Kidney epithelial cell (primary cell): ENCODE measurements at regions not wholly inside any gene's neighbourhood (a gene's known extent, or its start where the extent isn't known, plus 50 kb on each side); places are given as distances from the start of the nearest gene placed in this dataset.

Experiments used
- DNase-seq: peaks from one replicate; pipeline ENCODE4 v3.0.0-alpha.2; 2010; ENCODE audit warnings: low read depth
- H3K27me3 ChIP-seq: 2 replicates; pipeline ENCODE4 v1.6.0; 2011; ENCODE audit warnings: low read length; ENCODE audit not compliant: control insufficient read depth, insufficient read depth
- H3K36me3 ChIP-seq: 2 replicates; pipeline ENCODE4 v1.5.1; 2011; ENCODE audit warnings: low read length; ENCODE audit not compliant: control insufficient read depth, insufficient read depth
- H3K4me3 ChIP-seq: 2 replicates; pipeline ENCODE4 v1.5.1; 2011; ENCODE audit warnings: low read depth, mild to moderate bottlenecking, control low read depth, low read length
- TF ChIP-seq, protein P1 (sequence below): IDR thresholded peaks from 2 replicates; pipeline ENCODE4 v1.5.1; 2011; ENCODE audit warnings: mild to moderate bottlenecking, moderate library complexity, low read length, control low read depth, inconsistent platforms; ENCODE audit not compliant: insufficient read depth, poor library complexity, severe bottlenecking

DNA sequence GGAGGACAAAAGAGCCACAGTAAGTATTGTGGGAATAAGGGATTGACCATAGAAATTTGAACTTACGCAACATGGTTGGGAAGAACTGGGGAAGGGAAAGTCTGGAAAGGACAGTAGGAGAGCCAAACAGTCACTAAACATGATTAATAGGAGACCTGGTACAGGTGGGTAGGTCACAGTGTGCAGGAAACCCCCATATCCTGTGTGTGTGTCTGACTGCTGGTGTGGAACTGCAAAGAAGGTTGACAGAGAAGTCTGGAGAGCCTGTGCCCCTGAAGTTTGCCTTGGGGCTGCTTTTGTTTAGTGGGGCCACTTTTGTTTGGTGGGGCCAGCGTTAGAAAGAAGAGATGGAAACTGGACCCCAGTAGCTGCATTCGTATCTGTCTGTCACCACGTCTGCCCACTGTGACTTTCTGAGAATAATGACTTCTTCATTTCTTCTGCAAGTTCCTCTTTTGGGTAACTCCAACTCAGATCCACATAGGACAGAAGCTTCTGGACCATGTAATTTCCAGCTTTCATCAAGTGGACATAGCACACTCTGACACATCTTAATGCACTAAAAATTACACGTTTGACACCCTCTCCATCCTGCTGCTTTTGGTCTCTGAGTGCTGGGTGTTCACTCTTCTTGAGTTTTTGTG lies 126.8 kb upstream of the RAG2 start:
- H3K36me3 ChIP-seq = no peaks in the 10 kb centered on the region
- H3K4me3 ChIP-seq = no peak overlapping the region
- no peaks in the 10 kb centered on the region for H3K27me3 ChIP-seq
- DNase-seq = no peak
- TF ChIP-seq, protein P1, sequence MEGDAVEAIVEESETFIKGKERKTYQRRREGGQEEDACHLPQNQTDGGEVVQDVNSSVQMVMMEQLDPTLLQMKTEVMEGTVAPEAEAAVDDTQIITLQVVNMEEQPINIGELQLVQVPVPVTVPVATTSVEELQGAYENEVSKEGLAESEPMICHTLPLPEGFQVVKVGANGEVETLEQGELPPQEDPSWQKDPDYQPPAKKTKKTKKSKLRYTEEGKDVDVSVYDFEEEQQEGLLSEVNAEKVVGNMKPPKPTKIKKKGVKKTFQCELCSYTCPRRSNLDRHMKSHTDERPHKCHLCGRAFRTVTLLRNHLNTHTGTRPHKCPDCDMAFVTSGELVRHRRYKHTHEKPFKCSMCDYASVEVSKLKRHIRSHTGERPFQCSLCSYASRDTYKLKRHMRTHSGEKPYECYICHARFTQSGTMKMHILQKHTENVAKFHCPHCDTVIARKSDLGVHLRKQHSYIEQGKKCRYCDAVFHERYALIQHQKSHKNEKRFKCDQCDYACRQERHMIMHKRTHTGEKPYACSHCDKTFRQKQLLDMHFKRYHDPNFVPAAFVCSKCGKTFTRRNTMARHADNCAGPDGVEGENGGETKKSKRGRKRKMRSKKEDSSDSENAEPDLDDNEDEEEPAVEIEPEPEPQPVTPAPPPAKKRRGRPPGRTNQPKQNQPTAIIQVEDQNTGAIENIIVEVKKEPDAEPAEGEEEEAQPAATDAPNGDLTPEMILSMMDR = no peak

DNA sequence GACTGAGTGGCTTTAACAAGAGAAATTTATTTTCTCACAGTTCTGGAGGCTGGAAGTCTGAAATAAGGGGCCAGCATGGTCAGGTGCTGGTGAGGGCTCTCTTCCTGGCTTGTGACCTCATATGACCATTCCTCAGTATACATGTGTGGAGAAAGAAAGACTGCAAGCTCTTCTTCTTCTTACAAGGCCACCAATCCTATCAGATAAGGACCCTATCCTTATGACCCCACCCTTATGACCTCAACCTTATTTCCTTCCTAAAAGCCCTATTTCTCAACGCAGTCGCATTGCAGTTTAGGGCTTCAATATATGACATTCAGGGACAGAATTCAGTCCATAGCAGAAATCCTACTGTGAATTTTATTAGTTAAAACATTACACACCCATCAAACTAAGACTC lies 124.4 kb upstream of the RAG2 start:
- TF ChIP-seq, protein P1 = no peak
- Histone ChIP-seq H3K4me3 (no peak overlapping the region), H3K36me3 (no peaks in the 10 kb centered on the region), H3K27me3 (no peaks in the 10 kb centered on the region)
- DNase-seq = no peak

DNA sequence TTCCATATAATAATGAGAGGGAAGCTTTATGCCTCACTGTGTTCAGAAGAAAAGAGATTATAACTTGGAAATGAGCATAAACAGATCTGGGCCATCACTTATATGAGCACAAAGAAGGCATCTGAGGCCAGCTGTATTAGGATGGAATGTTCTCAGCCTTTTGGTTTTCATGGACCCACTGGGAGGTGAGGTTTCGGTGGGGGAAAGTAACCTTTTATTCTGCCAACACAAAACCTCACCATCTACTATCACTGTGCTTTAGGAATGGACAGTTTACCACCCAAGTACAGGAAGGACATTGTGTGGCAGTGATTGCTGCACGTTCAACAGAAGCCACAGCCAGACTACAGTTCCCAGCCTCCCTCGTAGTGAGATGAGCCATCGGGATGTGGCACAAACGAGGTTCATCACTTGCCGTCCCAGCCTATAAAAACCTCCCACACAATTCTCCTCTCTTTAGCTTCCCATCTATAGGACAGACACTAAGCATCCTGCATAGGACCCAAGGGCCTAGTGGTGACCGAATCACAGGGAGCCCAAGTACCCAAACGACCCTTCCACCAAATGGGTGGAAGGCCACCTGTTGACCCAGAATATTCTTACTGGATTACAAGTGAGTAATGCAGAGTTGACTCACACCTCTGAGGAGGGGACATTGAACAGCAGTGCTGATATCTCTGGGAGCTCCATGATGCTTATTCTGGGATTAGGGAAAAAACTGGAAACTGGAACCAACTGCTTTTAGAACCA lies 121.5 kb upstream of the RAG2 start:
- DNase-seq = no peak
- H3K27me3 ChIP-seq = no peaks in the 10 kb centered on the region
- H3K36me3 ChIP-seq = no peaks in the 10 kb centered on the region
- H3K4me3 ChIP-seq = no peak overlapping the region
- TF ChIP-seq, protein P1 = no peak

DNA sequence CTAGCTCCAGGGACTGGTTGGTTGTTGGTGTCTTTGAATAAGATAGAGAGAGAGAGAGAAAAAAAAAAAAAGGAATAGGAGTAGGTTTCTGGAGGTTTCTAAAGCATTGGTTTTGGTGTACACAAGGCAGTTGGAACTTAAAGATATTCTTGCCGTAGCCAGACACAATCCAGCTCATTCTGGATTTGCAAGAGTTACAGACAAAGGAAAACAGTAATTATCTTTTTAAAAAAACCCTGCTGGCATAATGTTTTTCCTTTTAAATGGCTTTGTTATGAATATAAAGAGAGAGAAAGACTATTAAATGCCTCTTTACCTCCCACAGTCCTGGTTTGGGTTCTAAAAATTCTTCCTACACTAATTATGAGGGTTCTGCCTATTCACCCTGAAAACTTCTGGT lies 120.4 kb upstream of the RAG2 start:
- Histone ChIP-seq H3K36me3 (no peaks in the 10 kb centered on the region), H3K27me3 (no peaks in the 10 kb centered on the region), H3K4me3 (no peak overlapping the region)
- DNase-seq = no peak
- TF ChIP-seq, protein P1 = no peak

DNA sequence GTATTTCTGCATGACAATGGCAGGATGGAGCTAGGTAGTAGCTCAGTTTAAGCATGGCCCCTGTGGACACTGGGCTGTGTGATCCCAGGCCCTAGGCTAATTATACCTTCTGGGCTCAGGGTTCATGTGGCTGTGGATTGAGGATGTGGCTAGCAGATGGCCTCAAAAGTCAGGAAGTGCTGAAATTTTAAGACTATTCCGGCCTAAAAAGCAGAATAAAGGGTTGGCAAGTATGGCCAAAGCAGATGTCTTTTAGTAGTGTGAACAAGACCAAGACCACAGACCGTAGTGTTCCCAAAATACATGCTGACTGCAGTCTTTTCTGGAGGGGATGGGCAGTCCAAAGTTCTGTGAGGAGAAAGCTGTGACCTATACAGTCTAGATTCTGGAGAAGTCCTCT lies 115.7 kb upstream of the RAG2 start:
- TF ChIP-seq, protein P1 = no peak
- Histone ChIP-seq H3K36me3 (no peaks in the 10 kb centered on the region), H3K4me3 (no peak overlapping the region), H3K27me3 (no peaks in the 10 kb centered on the region)
- DNase-seq = no peak
